SK-N-SH treated with all-trans-retinoic acid at 6 μM for 48 hours (cell line): ENCODE measurements at regions not wholly inside any gene's neighbourhood (a gene's known extent, or its start where the extent isn't known, plus 50 kb on each side); places are given as distances from the start of the nearest gene placed in this dataset.

Experiments used
- ARNTL ChIP-seq: fragments of 450-650 bp; formaldehyde crosslinking; IDR thresholded peaks from 2 replicates; pipeline ENCODE4 v1.5.0; 2020; ENCODE audit warnings: low read depth, mild to moderate bottlenecking, moderate library complexity, borderline replicate concordance
- BACH2 ChIP-seq: fragments of 250-450 bp; sonication (Bioruptor Pico); IDR thresholded peaks from 2 replicates; pipeline ENCODE4 v1.9.0; 2021; ENCODE audit warnings: mild to moderate bottlenecking, borderline replicate concordance
- PPARA ChIP-seq: fragments of 250-450 bp; sonication (Bioruptor Pico); IDR thresholded peaks from 2 replicates; pipeline ENCODE4 v1.5.0; 2020; ENCODE audit warnings: mild to moderate bottlenecking, borderline replicate concordance
- RARB ChIP-seq: fragments of 250-450 bp; sonication (Bioruptor Pico); IDR thresholded peaks from 2 replicates; pipeline ENCODE4 v1.8.0; 2021; ENCODE audit warnings: mild to moderate bottlenecking, moderate library complexity
- SNAI2 ChIP-seq: fragments of 250-450 bp; sonication (Bioruptor Pico); IDR thresholded peaks from 2 replicates; pipeline ENCODE4 v1.5.0; 2020; ENCODE audit warnings: mild to moderate bottlenecking, moderate library complexity
- TOX ChIP-seq: fragments of 250-450 bp; sonication (Bioruptor Pico); IDR thresholded peaks from 2 replicates; pipeline ENCODE4 v1.8.0; 2021; ENCODE audit warnings: mild to moderate bottlenecking, moderate library complexity, borderline replicate concordance
- ZFP3 ChIP-seq: fragments of 250-450 bp; sonication (Bioruptor Pico); IDR thresholded peaks from 2 replicates; pipeline ENCODE4 v1.5.0; 2020; ENCODE audit warnings: mild to moderate bottlenecking, moderate library complexity
- ZFP30 ChIP-seq: fragments of 450-650 bp; formaldehyde crosslinking; IDR thresholded peaks from 2 replicates; pipeline ENCODE4 v1.5.0; 2022; ENCODE audit warnings: mild to moderate bottlenecking, moderate library complexity
- TF ChIP-seq, protein P1 (sequence below): fragments of 250-450 bp; sonication (Bioruptor Pico); IDR thresholded peaks from 2 replicates; pipeline ENCODE4 v1.8.0; 2020; ENCODE audit warnings: mild to moderate bottlenecking, moderate library complexity, borderline replicate concordance

DNA sequence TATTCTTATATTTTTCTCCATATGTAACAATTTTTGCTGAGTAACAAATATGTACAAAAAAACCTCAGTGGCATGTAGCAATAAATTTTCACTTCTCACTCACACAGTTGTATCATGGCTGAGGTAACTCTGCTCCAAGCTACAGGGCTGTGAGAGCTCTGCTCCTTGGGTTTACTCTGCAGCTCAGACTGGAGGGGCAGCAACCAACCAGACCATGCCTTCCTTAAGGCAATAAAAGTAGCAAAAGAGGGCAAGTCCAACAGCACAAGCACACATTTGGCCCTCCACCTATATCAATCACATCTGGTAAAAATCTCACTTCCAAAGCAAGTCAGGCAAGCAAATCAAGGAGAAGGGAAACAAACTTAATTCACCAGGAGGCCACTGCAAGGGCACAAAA is 102.9 kb downstream of the CRPPA start:
- TF ChIP-seq ARNTL (CRISPR knock-in tag) = no peak
- no peak for TF ChIP-seq BACH2 (CRISPR knock-in tag)
- TF ChIP-seq ZFP30 = no peak
- no peak for TF ChIP-seq SNAI2
- no peak for TF ChIP-seq TOX (CRISPR knock-in tag)
- no peak for TF ChIP-seq PPARA (CRISPR knock-in tag)
- TF ChIP-seq ZFP3 (CRISPR knock-in tag) = no peak
- TF ChIP-seq, protein P1, sequence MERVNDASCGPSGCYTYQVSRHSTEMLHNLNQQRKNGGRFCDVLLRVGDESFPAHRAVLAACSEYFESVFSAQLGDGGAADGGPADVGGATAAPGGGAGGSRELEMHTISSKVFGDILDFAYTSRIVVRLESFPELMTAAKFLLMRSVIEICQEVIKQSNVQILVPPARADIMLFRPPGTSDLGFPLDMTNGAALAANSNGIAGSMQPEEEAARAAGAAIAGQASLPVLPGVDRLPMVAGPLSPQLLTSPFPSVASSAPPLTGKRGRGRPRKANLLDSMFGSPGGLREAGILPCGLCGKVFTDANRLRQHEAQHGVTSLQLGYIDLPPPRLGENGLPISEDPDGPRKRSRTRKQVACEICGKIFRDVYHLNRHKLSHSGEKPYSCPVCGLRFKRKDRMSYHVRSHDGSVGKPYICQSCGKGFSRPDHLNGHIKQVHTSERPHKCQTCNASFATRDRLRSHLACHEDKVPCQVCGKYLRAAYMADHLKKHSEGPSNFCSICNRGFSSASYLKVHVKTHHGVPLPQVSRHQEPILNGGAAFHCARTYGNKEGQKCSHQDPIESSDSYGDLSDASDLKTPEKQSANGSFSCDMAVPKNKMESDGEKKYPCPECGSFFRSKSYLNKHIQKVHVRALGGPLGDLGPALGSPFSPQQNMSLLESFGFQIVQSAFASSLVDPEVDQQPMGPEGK (CRISPR knock-in tag) = no peak
- no peak for TF ChIP-seq RARB (CRISPR knock-in tag)
